NB4 (cell line): ENCODE measurements at regions not wholly inside any gene's neighbourhood (a gene's known extent, or its start where the extent isn't known, plus 50 kb on each side); places are given as distances from the start of the nearest gene placed in this dataset.

ENCODE experiments used
- DNase-seq: peaks from one replicate; pipeline ENCODE4 v3.0.0; 2010; ENCODE audit warnings: low read depth
- H3K4me3 ChIP-seq: one replicate; pipeline ENCODE4 v1.5.1; 2011; ENCODE audit warnings: mild to moderate bottlenecking, low read depth, low read length, moderate library complexity
- CTCF ChIP-seq: IDR thresholded peaks from one replicate; pipeline ENCODE4 v1.5.1; 2012; ENCODE audit warnings: low read depth, low read length
- MYC ChIP-seq: IDR thresholded peaks from 2 replicates; pipeline ENCODE4 v1.6.1; 2011; ENCODE audit warnings: low read depth, low read length
- POLR2A ChIP-seq: IDR thresholded peaks from 2 replicates; pipeline ENCODE4 v1.6.1; 2011; ENCODE audit warnings: mild to moderate bottlenecking; ENCODE audit not compliant: insufficient read length; ENCODE audit errors: extremely low read depth
- TF ChIP-seq, protein P1 (sequence below): IDR thresholded peaks from 2 replicates; pipeline ENCODE4 v1.6.1; 2011; ENCODE audit warnings: low read depth, low read length

DNA sequence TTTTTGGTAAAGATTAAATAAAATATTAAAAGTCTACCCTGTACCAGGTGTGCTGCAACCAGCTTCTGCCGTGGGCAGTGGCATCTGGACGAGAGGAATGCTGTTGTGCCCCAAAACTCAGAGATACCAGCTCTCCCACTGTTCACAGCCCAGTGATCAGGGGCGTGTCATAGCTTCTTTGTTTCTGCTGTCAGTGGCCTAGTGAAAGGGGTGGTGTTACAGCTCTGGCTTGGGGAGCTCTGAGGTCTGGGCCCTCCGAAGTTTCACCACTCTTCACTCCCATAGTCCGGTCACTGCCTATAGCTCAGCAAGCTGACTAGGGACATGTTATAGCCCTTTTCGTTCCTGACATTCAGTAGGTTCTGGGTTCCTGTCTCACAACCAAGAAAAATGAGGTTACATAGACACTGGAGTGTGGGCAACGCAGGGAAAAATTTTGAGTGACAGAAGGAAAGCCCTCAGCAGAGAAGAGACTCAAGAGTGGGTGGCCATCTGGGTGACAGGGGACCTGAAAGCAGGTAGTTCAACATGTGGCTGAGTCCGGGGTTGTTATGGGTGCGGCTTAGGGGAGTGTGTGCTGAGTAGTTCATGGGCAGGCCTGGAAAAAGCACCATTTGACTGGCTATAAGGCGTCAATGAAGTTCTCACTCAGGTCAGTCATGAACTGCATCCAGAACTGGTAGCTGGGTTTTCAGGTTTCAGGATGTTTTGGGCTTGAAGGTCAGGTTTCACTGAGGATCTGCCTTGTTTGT, 1184.4 kb upstream of the PABPC4L start:
- DNase-seq: no peak
- TF ChIP-seq MYC (no peak), CTCF (no peak), POLR2A (no peak)
- TF ChIP-seq, protein P1, sequence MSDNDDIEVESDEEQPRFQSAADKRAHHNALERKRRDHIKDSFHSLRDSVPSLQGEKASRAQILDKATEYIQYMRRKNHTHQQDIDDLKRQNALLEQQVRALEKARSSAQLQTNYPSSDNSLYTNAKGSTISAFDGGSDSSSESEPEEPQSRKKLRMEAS: no peak
- H3K4me3 ChIP-seq: no peak overlapping the region

GRCh38 chr4:135383356-135384288, 1182.0 kb upstream of the PABPC4L start:
- TF ChIP-seq CTCF: no peak
- TF ChIP-seq, protein P1: no peak
- DNase-seq: no peak
- no peak overlapping the region for H3K4me3 ChIP-seq

- no peak for DNase-seq
- H3K4me3 ChIP-seq: no peak overlapping the region
- no peak for TF ChIP-seq POLR2A
- no peak for TF ChIP-seq MYC
- TF ChIP-seq, protein P1: no peak
- no peak for TF ChIP-seq CTCF
Observed at GRCh38 chr4:135382280-135382959, 1180.8 kb upstream of the PABPC4L start.

GRCh38 chr4:135372131-135372530, 1170.5 kb upstream of the PABPC4L start:
- no peak for DNase-seq
- TF ChIP-seq CTCF (no peak), MYC (no peak), POLR2A (no peak)
- TF ChIP-seq, protein P1: no peak
- H3K4me3 ChIP-seq: no peak overlapping the region

GRCh38 chr4:135371137-135371536, 1169.5 kb upstream of the PABPC4L start:
- TF ChIP-seq POLR2A (no peak), CTCF (peak; percentile 53)
- DNase-seq: peak; percentile 38
- no peak overlapping the region for H3K4me3 ChIP-seq
